Common myeloid progenitor, CD34-positive (primary cell): ENCODE measurements at regions not wholly inside any gene's neighbourhood (a gene's known extent, or its start where the extent isn't known, plus 50 kb on each side); places are given as distances from the start of the nearest gene placed in this dataset.

Experiments
- CTCF ChIA-PET: fragments of 350-600 bp; sonication (Branson Sonifier 250); formaldehyde crosslinking; loops from one replicate; lab custom pipeline; 2021; ENCODE audit warnings: antibody characterized with exemption; lab: Charles Lee
- POLR2A ChIA-PET: fragments of 350-600 bp; sonication (Branson Sonifier 250); formaldehyde crosslinking; loops from one replicate; lab custom pipeline; 2021; ENCODE audit warnings: antibody characterized with exemption; lab: Charles Lee
- DNase-seq, 3 donors: peaks; one replicate each; pipeline versions ENCODE4 v3.0.0 to v3.0.0-alpha.2; 2013
- H3K27ac ChIP-seq, 2 experiments: 1 replicate in 1 of 2; 2 replicates in 1 of 2; pipeline ENCODE4 v1.7.0; 2013; ENCODE audit warnings: inconsistent platforms in 2 of 2, low read length in 2 of 2, mild to moderate bottlenecking in 2 of 2, low read depth in 1 of 2, moderate library complexity in 1 of 2; ENCODE audit not compliant: severe bottlenecking in 2 of 2, insufficient read depth in 1 of 2, poor library complexity in 1 of 2
- H3K27me3 ChIP-seq, 5 experiments: replicated peaks in 2 of 5; 1 replicate in 3 of 5; 2 replicates in 2 of 5; pipeline versions ENCODE4 v1.6.1 to v1.7.0; 2013; ENCODE audit warnings: low read length in 4 of 5, mild to moderate bottlenecking in 2 of 5, moderate library complexity in 2 of 5, inconsistent platforms in 1 of 5; ENCODE audit not compliant: insufficient read depth in 5 of 5, control insufficient read depth in 4 of 5
- H3K36me3 ChIP-seq, 4 experiments: 1 replicate in 2 of 4; 2 replicates in 2 of 4; pipeline versions ENCODE4 v1.6.1 to v1.7.0; 2013; ENCODE audit warnings: low read length in 3 of 4, control low read depth in 1 of 4, mild to moderate bottlenecking in 1 of 4; ENCODE audit not compliant: control insufficient read depth in 4 of 4, insufficient read depth in 4 of 4
- H3K4me1 ChIP-seq, 4 experiments: 1 replicate in 3 of 4; 2 replicates in 1 of 4; pipeline versions ENCODE4 v1.6.1 to v1.7.1; 2013; ENCODE audit warnings: low read length in 3 of 4, mild to moderate bottlenecking in 3 of 4, control low read depth in 1 of 4, inconsistent platforms in 1 of 4, moderate library complexity in 1 of 4; ENCODE audit not compliant: control insufficient read depth in 4 of 4, insufficient read depth in 4 of 4; ENCODE audit errors: control extremely low read depth in 1 of 4
- H3K4me3 ChIP-seq, 7 experiments: 1 replicate in 4 of 7; 2 replicates in 3 of 7; pipeline versions ENCODE4 v1.5.1 to v1.7.0; 2013; ENCODE audit warnings: mild to moderate bottlenecking in 7 of 7, low read length in 6 of 7, moderate library complexity in 6 of 7, inconsistent platforms in 2 of 7, low read depth in 2 of 7, control low read depth in 1 of 7; ENCODE audit not compliant: insufficient read depth in 4 of 7, control insufficient read depth in 1 of 7; ENCODE audit errors: extremely low read depth in 1 of 7
- H3K9me3 ChIP-seq, 5 experiments: 1 replicate in 4 of 5; 2 replicates in 1 of 5; pipeline versions ENCODE4 v1.6.1 to v1.7.1; 2013; ENCODE audit warnings: low read length in 4 of 5, mild to moderate bottlenecking in 2 of 5, inconsistent platforms in 1 of 5, low read depth in 1 of 5, moderate library complexity in 1 of 5; ENCODE audit not compliant: control insufficient read depth in 4 of 5, insufficient read depth in 2 of 5; ENCODE audit errors: control extremely low read depth in 1 of 5
- WGBS: methylation state at CpG from one replicate; pipeline ENCODE4 v1.1.5; 2013; ENCODE audit not compliant: insufficient coverage; 5-methylcytosine and 5-hydroxymethylcytosine counted together

DNA sequence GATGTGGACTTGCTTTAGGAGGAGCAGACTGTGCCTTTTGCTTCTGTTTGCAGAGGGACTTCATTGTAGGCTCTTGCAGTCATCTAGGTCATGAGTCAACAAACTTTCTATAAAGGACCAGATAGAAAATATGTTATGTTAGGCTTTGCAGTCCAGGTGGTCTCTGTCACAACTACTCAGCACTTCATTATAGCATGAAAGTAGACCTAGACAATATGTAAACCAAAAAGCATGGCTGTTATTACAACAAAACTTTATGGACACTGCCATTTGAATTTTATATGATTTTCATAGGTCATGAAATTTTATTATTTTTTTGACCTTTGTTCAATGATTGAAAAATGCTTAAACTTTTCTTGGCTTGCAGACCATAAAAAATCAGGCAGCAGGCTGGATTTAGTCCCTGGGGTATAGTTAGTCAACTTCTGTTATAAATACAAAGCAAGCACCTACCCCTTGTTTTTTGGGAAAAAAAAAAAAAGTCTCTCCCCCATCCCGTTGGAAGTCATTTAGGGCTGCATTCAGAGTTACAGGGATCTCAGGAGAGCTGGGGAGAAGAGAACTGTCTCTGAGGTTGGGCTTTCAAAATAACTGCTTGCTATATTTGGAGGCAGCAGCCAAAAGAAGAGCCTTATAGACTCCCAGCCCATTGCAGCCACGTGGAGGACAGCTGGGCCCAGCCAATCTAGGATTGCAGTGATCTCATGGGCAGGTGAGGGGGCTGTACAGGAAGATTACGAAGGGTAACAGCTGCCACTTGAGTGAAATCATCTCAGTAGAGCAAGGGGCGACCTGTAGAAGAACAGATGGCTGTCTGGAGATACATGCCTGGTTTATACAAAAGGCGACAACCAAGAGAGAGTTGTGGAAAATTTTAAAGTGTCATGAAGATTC lies 136.6 kb upstream of the TNC start:
- Histone ChIP-seq H3K4me1 (no peaks in the 10 kb centered on the region), H3K4me3 (no peak overlapping the region), H3K27ac (no peak overlapping the region), H3K36me3 (no peaks in the 10 kb centered on the region), H3K27me3 (no peaks in the 10 kb centered on the region), H3K9me3 (no peaks in the 10 kb centered on the region)
- POLR2A ChIA-PET = no interaction called here
- CTCF ChIA-PET = no interaction called here
- DNase-seq = no peak
- 83% methylated on average over 4 of the region's 5 CpGs for WGBS

DNA sequence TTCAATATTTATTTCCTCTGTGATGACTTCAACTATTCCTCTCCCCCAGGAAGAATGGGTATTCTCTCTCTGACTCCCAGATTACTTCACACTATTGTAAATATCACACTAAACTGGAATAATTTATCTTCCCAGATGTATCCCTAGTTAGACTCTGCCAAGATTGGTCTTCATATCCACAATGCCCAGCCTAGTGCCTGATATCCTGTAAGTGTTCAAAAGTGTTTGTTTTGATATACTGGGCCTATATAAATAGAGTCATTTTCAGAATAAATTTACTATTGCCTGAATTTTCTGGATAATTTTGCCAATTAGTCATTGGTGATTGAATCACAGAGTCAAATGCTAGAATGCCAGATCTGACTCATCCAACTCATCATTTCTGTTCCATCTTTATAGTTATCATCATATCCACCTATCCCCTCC lies 143.7 kb upstream of the TNC start:
- H3K4me3 ChIP-seq = no peak overlapping the region
- ChIA-PET CTCF (no interaction called here), POLR2A (no interaction called here)
- H3K27ac ChIP-seq = no peak overlapping the region
- no peak for DNase-seq
- H3K4me1 ChIP-seq = no peaks in the 10 kb centered on the region
- no peaks in the 10 kb centered on the region for H3K36me3 ChIP-seq
- H3K27me3 ChIP-seq = peaks cover 0 to 2% (median 0%) of the 10 kb centered on the region in 5 experiments
- H3K9me3 ChIP-seq = no peaks in the 10 kb centered on the region

DNA sequence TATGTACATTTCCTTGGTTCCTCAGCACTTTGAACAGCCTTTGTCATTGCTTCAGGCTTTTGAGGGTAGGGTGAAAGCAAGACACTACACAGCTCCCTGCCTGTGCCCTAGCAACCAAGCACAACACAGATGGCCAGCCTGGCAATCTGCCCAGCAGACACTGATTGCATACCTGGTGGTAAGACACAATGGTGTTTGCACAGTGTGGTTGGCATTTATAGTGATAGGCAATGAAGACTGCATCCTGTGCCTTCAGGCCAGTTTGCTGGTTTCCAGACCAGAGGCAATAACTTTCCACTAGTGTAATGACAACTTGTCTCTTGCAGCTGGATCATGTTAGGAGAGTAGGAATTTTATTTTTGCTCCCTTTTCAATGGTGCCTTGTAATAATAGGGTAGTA lies 144.5 kb upstream of the TNC start:
- Histone ChIP-seq H3K27me3 (peaks cover 0 to 2% (median 0%) of the 10 kb centered on the region in 5 experiments), H3K4me1 (no peaks in the 10 kb centered on the region), H3K9me3 (no peaks in the 10 kb centered on the region), H3K4me3 (no peak overlapping the region), H3K27ac (no peak overlapping the region), H3K36me3 (no peaks in the 10 kb centered on the region)
- CTCF ChIA-PET = no interaction called here
- DNase-seq = peak in 2 of 3 donors; percentile 2 to 5
- POLR2A ChIA-PET = no interaction called here

DNA sequence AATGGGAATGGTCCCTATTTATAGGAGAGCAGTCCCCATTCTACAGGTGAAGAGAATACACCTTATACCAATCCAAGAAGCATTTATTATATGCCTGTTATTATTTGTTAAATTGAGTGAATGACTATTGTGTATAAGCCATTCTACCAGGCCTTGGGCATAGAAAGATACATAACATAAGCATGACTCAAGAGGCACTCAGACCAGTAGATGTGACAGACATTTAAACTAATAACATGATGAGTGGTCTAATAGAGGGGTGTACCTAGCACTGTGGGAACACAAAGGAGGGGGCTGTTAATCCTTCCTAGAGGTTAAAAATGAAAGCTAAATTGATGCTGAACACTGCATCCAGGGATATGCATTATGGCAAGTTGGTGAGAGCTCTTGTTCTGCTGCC lies 145.0 kb upstream of the TNC start:
- no peak overlapping the region for H3K27ac ChIP-seq
- ChIA-PET POLR2A (no interaction called here), CTCF (no interaction called here)
- no peak overlapping the region for H3K4me3 ChIP-seq
- H3K27me3 ChIP-seq = peaks cover 0 to 2% (median 0%) of the 10 kb centered on the region in 5 experiments
- H3K36me3 ChIP-seq = no peaks in the 10 kb centered on the region
- DNase-seq = no peak
- H3K4me1 ChIP-seq = no peaks in the 10 kb centered on the region
- no peaks in the 10 kb centered on the region for H3K9me3 ChIP-seq

DNA sequence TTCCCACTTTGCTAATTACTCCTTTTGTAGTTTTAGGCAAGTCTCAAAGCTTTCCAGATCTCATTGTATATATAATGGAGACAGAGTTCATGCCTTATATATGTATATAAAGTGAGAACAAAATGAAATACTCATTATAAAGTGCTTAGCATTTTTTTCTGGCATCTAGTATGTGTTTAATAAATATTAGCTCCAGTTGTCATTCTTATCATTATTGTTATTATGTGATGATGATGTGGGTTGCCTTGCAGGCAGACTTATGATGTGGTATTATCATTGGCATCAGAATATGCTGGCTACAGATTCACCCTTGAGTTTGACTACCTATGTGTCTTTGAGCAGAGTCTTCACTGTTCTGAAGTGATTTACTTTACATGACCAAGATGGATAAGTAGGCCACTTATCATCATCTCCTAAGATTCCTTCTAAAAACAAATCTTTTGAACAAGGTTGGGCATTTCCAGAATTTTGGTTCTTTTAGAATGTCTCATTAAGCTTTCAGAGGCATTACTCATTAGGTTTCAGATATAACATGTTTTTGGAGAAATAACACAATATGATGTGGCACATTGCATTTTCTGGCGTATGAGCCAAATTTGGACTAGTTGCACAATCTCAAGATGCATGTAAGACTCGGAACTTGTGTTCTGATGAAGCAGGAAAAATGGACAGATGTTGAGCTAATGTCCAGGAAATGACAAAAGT lies 145.6 kb upstream of the TNC start:
- Histone ChIP-seq H3K27ac (no peak overlapping the region), H3K9me3 (no peaks in the 10 kb centered on the region), H3K36me3 (no peaks in the 10 kb centered on the region), H3K4me3 (no peak overlapping the region), H3K27me3 (peaks cover 0 to 2% (median 0%) of the 10 kb centered on the region in 5 experiments), H3K4me1 (no peaks in the 10 kb centered on the region)
- CTCF ChIA-PET = no interaction called here
- no peak for DNase-seq
- POLR2A ChIA-PET = no interaction called here
- WGBS = 100% methylated on average over 2 of the region's 2 CpGs

DNA sequence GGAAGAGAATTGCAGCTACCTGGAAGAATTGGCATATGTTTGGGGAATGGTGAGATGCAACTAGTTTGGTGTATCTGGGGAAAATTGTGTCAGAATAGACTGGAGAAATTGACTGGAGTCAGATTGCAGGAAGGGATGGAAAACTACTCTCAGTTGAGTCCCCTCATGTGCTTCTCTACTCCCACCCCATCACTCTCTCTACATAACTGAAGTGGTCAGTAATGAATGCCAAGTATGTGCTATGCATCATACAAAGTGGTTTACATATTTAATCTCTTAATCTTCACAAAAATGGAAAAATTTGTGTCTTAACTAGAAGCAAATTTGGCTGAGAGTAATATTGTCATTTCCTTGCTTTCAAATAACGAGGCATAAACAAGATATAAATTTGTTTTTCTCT lies 146.4 kb upstream of the TNC start:
- ChIA-PET POLR2A (no interaction called here), CTCF (no interaction called here)
- H3K27me3 ChIP-seq = peaks cover 0 to 2% (median 0%) of the 10 kb centered on the region in 5 experiments
- DNase-seq = no peak
- no CpG with 5 or more reads among the region's 1 CpG for WGBS
- H3K27ac ChIP-seq = no peak overlapping the region
- H3K9me3 ChIP-seq = no peaks in the 10 kb centered on the region
- no peaks in the 10 kb centered on the region for H3K4me1 ChIP-seq
- no peak overlapping the region for H3K4me3 ChIP-seq
- no peaks in the 10 kb centered on the region for H3K36me3 ChIP-seq

DNA sequence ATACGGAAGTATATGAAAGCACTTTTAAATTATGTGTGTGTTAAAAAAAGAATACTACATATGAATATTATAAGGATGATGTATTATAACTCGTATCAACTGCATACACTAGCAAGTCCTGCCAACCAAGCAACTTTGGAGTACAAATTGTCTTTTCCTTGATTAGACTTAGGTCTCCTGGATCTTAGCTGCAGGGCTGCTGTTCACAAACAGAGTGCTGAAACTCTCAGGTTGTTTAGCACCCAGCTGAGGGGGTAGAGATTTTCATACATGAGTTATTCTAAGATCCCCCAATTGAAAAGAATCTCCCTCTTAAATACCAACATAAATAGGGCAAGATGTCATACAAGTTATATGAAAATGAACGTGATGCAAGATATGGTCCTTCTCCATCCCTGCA lies 149.8 kb upstream of the TNC start:
- WGBS = 83% methylated on average over 1 of the region's 3 CpGs
- H3K27ac ChIP-seq = no peak overlapping the region
- H3K27me3 ChIP-seq = peaks cover 0 to 2% (median 0%) of the 10 kb centered on the region in 5 experiments
- H3K9me3 ChIP-seq = no peaks in the 10 kb centered on the region
- CTCF ChIA-PET = no interaction called here
- no peak overlapping the region for H3K4me3 ChIP-seq
- no peak for DNase-seq
- H3K36me3 ChIP-seq = no peaks in the 10 kb centered on the region
- H3K4me1 ChIP-seq = no peaks in the 10 kb centered on the region
- POLR2A ChIA-PET = interaction anchor here (0.7 kb wide), 1 partner anchor 431 kb away, joined by 3 read pairs; no protein-coding TSS in a partner anchor
